ENCODE measurements at regions not wholly inside any gene's neighbourhood (a gene's known extent, or its start where the extent isn't known, plus 50 kb on each side); places are given as distances from the start of the nearest gene placed in this dataset.

DNA sequence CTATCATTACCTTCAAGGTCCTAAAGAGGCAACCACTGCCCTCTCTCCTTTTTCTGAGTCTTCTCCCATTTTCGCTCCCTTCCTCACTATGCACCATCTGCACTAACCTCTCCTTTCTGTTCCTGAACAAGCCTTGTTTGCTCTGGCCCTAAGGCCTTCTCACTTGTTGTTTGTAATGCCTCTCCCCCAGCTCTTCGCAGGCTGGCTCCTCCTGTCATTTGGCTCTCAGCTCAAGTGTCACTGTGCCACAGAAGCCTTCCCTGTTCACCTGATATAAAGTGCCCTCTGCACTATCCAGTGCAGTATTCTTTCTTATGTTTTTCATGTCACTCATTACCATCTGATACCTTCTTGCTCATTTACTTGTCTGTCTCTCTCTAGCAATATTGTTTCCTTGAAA is 303.7 kb downstream of the KCNN2 start:
- H3K4me1 ChIP-seq = no peaks in the 10 kb centered on the region
- no peaks in the 10 kb centered on the region for H3K9me3 ChIP-seq
- FAIRE-seq = no peak
- no peaks in the 10 kb centered on the region for H3K27me3 ChIP-seq
- no peak for DNase-seq
- H3K4me3 ChIP-seq = no peak overlapping the region
- no peak overlapping the region for H3K27ac ChIP-seq
- TF ChIP-seq, protein P1, sequence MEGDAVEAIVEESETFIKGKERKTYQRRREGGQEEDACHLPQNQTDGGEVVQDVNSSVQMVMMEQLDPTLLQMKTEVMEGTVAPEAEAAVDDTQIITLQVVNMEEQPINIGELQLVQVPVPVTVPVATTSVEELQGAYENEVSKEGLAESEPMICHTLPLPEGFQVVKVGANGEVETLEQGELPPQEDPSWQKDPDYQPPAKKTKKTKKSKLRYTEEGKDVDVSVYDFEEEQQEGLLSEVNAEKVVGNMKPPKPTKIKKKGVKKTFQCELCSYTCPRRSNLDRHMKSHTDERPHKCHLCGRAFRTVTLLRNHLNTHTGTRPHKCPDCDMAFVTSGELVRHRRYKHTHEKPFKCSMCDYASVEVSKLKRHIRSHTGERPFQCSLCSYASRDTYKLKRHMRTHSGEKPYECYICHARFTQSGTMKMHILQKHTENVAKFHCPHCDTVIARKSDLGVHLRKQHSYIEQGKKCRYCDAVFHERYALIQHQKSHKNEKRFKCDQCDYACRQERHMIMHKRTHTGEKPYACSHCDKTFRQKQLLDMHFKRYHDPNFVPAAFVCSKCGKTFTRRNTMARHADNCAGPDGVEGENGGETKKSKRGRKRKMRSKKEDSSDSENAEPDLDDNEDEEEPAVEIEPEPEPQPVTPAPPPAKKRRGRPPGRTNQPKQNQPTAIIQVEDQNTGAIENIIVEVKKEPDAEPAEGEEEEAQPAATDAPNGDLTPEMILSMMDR (IDR thresholded peaks at IDR 0.05) = no peak
- H3K36me3 ChIP-seq = no peaks in the 10 kb centered on the region
- 54 to 58% methylated on average over 2 of the region's 2 CpGs for WGBS, 2 donors
- no peak for ATAC-seq
- intact Hi-C loops (cut with DNase I) = no loop called here

DNA sequence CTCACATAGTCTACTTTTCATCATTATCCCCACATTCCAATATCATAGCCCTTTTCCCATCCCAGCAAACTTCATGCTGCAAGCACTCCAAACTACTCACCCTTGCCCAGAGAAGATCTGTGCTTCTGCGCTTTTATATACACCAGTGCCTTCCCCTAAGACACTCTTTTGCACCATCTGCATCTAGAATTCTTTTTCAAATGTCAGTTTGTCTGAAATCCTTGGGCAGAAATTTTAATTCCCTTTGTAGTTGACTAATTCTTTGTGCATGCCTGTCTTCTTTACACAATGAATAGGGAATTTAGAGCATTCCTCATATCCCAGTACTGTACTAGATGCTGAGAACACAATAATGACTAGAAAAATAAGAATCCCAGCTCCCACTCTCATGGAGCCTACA is 298.9 kb downstream of the KCNN2 start:
- ATAC-seq (no peak), DNase-seq (no peak), FAIRE-seq (no peak)
- Histone ChIP-seq H3K4me3 (no peak overlapping the region), H3K9me3 (no peaks in the 10 kb centered on the region), H3K4me1 (no peaks in the 10 kb centered on the region), H3K27ac (no peak overlapping the region), H3K36me3 (no peaks in the 10 kb centered on the region), H3K27me3 (no peaks in the 10 kb centered on the region)
- 76 to 84% methylated on average over 1 of the region's 1 CpG for WGBS, 2 donors
- intact Hi-C loops (cut with DNase I) = no loop called here
- TF ChIP-seq, protein P1 (IDR thresholded peaks at IDR 0.05) = no peak

DNA sequence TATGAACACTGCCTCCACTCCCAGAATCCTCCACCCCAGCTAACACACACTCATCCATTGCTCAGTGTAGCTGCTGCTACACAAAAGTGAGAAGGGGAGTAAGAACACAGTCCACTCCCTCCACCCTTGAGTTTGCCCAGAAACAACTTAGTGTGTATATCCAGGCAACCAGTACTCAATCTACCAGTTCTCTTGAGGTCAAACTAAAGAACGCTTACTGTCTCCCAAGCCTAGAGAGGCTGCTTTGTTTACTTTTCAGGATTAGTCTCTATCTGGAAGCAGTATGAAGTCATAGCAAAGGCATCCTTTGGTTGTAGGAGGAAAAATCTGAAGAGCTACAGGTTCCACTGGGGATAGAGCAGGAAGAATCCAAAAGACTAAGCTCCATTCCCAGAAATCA is 296.3 kb downstream of the KCNN2 start:
- no peak overlapping the region for H3K27ac ChIP-seq
- DNase-seq = no peak

DNA sequence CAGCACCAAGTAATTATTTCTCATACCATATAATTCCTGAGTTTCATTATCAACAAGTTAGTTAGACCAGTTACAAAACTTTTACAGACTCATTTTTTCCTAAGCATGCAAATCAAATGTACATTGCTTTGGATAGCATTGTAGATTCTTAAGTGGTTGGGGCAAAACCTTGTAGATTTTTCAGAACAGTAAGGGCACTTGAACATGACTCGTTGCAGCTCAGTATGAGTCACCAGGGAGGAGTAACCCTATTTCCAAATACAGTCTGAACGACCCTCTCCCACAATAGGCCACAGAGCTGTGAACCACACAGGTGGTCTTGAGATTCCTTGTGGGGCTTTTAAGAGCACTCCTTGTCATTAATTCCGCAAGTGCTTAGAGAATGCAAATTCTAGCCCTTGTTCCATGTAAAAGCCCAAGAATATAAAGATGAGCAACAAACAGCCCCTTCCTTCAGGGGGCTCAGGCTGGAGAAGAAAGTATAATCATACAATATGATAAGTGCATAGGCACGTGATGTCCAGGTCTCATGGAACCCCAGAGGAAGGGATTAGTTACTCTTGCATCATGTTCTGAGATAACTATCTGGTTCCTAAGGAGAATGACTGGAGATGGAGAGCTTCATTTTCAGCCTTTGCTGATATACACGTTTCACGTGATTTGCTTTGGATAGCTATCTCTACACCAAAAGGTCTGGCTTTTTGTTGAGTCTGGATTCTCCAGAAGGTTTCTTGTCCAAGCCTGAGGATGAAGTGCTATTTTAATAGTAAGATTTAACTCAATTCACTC is 295.7 kb downstream of the KCNN2 start:
- Histone ChIP-seq H3K4me1 (no peaks in the 10 kb centered on the region), H3K27me3 (no peaks in the 10 kb centered on the region), H3K4me3 (no peak overlapping the region), H3K27ac (no peak overlapping the region), H3K36me3 (no peaks in the 10 kb centered on the region), H3K9me3 (no peaks in the 10 kb centered on the region)
- ATAC-seq (no peak), FAIRE-seq (no peak), DNase-seq (no peak)
- intact Hi-C loops (cut with DNase I) = no loop called here
- TF ChIP-seq, protein P1 (IDR thresholded peaks at IDR 0.05) = no peak
- WGBS, 2 donors = 47 to 55% methylated on average over 6 of the region's 6 CpGs

More for the DNA sequence above, 296.3 kb downstream of the KCNN2 start:
- H3K4me3 ChIP-seq = no peak overlapping the region
- no peaks in the 10 kb centered on the region for H3K27me3 ChIP-seq
- ATAC-seq (no peak), FAIRE-seq (no peak)
- TF ChIP-seq, protein P1 (IDR thresholded peaks at IDR 0.05) = no peak
- no peaks in the 10 kb centered on the region for H3K36me3 ChIP-seq
- H3K4me1 ChIP-seq = no peaks in the 10 kb centered on the region
- intact Hi-C loops (cut with DNase I) = no loop called here
- 17 to 20% methylated on average over 1 of the region's 1 CpG for WGBS, 2 donors
- no peaks in the 10 kb centered on the region for H3K9me3 ChIP-seq

DNA sequence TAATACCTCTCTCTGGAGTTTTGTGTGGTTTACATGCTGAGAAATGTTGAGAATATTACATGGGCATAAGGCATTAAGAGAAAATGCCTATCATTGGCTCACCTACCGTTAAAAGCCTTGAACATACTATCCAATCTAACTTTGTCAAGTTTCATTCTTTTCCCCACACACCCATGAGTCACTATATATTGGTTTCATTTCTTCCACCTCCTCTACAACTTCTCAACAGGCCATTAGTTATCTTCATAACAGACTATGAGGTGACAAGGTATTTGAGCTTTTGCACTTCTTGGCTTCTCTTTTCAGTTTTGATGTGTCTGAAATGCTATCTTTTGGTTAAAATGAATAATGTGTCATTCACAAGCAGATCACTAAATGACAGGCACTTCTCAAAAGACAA is 288.0 kb downstream of the KCNN2 start:
- FAIRE-seq (no peak), DNase-seq (no peak), ATAC-seq (no peak)
- no peaks in the 10 kb centered on the region for H3K36me3 ChIP-seq
- H3K27ac ChIP-seq = no peak overlapping the region
- WGBS, 2 donors = 47 to 52% methylated on average over 1 of the region's 1 CpG
- no peak overlapping the region for H3K4me3 ChIP-seq
- intact Hi-C loops (cut with DNase I) = no loop called here
- H3K9me3 ChIP-seq = no peaks in the 10 kb centered on the region
- no peaks in the 10 kb centered on the region for H3K4me1 ChIP-seq
- TF ChIP-seq, protein P1 (IDR thresholded peaks at IDR 0.05) = no peak
- no peaks in the 10 kb centered on the region for H3K27me3 ChIP-seq
